Loucy (cell line): ENCODE measurements at regions not wholly inside any gene's neighbourhood (a gene's known extent, or its start where the extent isn't known, plus 50 kb on each side); places are given as distances from the start of the nearest gene placed in this dataset.

Experiments
- H2AFZ ChIP-seq: fragments of 200-600 bp; sonication (generic); 2 replicates; pipeline ENCODE4 v1.6.0; 2016; ENCODE audit warnings: antibody characterized with exemption, mild to moderate bottlenecking, low read length, moderate library complexity
- H3F3A ChIP-seq: fragments of 200-600 bp; 2 replicates; pipeline ENCODE4 v1.6.0; 2016; ENCODE audit warnings: antibody characterized with exemption, low read depth, mild to moderate bottlenecking
- H3K27me3 ChIP-seq: fragments of 200-600 bp; sonication (generic); 2 replicates; pipeline ENCODE4 v1.6.1; 2014; ENCODE audit warnings: low read length, mild to moderate bottlenecking; ENCODE audit not compliant: insufficient read depth, poor library complexity, severe bottlenecking
- H3K36me3 ChIP-seq: fragments of 200-600 bp; sonication (generic); 2 replicates; pipeline ENCODE4 v1.6.1; 2016; ENCODE audit warnings: low read length; ENCODE audit not compliant: insufficient read depth
- H3K4me1 ChIP-seq: fragments of 200-600 bp; sonication (generic); 2 replicates; pipeline ENCODE4 v1.5.1; 2014; ENCODE audit warnings: low read length, mild to moderate bottlenecking; ENCODE audit not compliant: insufficient read depth, poor library complexity, severe bottlenecking
- H3K4me2 ChIP-seq: fragments of 200-600 bp; sonication (generic); 2 replicates; pipeline ENCODE4 v1.6.0; 2014; ENCODE audit warnings: antibody characterized with exemption, low read length, low read depth, mild to moderate bottlenecking; ENCODE audit not compliant: poor library complexity, severe bottlenecking
- H3K4me3 ChIP-seq: fragments of 200-600 bp; sonication (generic); 2 replicates; pipeline ENCODE4 v1.5.1; 2014; ENCODE audit warnings: low read length, mild to moderate bottlenecking, mixed read lengths; ENCODE audit not compliant: poor library complexity, severe bottlenecking
- H3K79me2 ChIP-seq: fragments of 200-600 bp; sonication (generic); 2 replicates; pipeline ENCODE4 v1.6.1; 2014; ENCODE audit warnings: low read length; ENCODE audit not compliant: insufficient read depth
- H3K9ac ChIP-seq: fragments of 200-600 bp; sonication (generic); 2 replicates; pipeline ENCODE4 v1.6.0; 2014; ENCODE audit warnings: mild to moderate bottlenecking, low read depth, low read length, moderate library complexity; ENCODE audit not compliant: poor library complexity, severe bottlenecking
- H3K9me2 ChIP-seq: fragments of 200-600 bp; sonication (generic); replicated peaks from 2 replicates; pipeline ENCODE4 v1.6.1; 2016; ENCODE audit warnings: low read depth, low read length, mixed read lengths
- H3K9me3 ChIP-seq: fragments of 200-600 bp; sonication (generic); 2 replicates; pipeline ENCODE4 v1.6.1; 2014; ENCODE audit warnings: mild to moderate bottlenecking, antibody characterized with exemption, low read length, low read depth; ENCODE audit not compliant: insufficient read depth
- H4K20me1 ChIP-seq: fragments of 200-600 bp; sonication (generic); 2 replicates; pipeline ENCODE4 v1.6.0; 2014; ENCODE audit warnings: antibody characterized with exemption, low read length, mild to moderate bottlenecking; ENCODE audit not compliant: insufficient read depth, poor library complexity, severe bottlenecking
- EZH2phosphoT487 ChIP-seq: fragments of 200-600 bp; IDR thresholded peaks from 2 replicates; pipeline ENCODE4 v1.6.1; 2018; ENCODE audit warnings: antibody characterized with exemption, mild to moderate bottlenecking, moderate library complexity, borderline replicate concordance
- TF ChIP-seq, protein P1 (sequence below): fragments of 200-600 bp; sonication (generic); conservative IDR thresholded peaks from 2 replicates; pipeline ENCODE4 v1.5.1; 2014; ENCODE audit warnings: mild to moderate bottlenecking, antibody characterized with exemption, low read length

GRCh38 chrX:125382889-125383288 lies 63.2 kb downstream of the TEX13C start:
- H3K27me3 ChIP-seq: no peaks in the 10 kb centered on the region
- TF ChIP-seq EZH2phosphoT487: no peak
- TF ChIP-seq, protein P1, sequence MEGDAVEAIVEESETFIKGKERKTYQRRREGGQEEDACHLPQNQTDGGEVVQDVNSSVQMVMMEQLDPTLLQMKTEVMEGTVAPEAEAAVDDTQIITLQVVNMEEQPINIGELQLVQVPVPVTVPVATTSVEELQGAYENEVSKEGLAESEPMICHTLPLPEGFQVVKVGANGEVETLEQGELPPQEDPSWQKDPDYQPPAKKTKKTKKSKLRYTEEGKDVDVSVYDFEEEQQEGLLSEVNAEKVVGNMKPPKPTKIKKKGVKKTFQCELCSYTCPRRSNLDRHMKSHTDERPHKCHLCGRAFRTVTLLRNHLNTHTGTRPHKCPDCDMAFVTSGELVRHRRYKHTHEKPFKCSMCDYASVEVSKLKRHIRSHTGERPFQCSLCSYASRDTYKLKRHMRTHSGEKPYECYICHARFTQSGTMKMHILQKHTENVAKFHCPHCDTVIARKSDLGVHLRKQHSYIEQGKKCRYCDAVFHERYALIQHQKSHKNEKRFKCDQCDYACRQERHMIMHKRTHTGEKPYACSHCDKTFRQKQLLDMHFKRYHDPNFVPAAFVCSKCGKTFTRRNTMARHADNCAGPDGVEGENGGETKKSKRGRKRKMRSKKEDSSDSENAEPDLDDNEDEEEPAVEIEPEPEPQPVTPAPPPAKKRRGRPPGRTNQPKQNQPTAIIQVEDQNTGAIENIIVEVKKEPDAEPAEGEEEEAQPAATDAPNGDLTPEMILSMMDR: no peak

GRCh38 chrX:125384867-125385266 lies 65.2 kb downstream of the TEX13C start:
- Histone ChIP-seq H2AFZ (no peak overlapping the region), H3K4me3 (no peak overlapping the region)
- no peak for TF ChIP-seq EZH2phosphoT487
- TF ChIP-seq, protein P1: no peak

More at GRCh38 chrX:125382889-125383288, 63.2 kb downstream of the TEX13C start:
- Histone ChIP-seq H3K36me3 (no peaks in the 10 kb centered on the region), H3K4me3 (no peak overlapping the region), H3K9me2 (no peaks in the 10 kb centered on the region), H3K79me2 (no peaks in the 10 kb centered on the region), H3K4me2 (no peak overlapping the region), H3K9me3 (no peaks in the 10 kb centered on the region), H3K9ac (no peak overlapping the region), H3K4me1 (no peaks in the 10 kb centered on the region), H3F3A (no peaks in the 10 kb centered on the region), H4K20me1 (no peaks in the 10 kb centered on the region), H2AFZ (no peak overlapping the region)

DNA sequence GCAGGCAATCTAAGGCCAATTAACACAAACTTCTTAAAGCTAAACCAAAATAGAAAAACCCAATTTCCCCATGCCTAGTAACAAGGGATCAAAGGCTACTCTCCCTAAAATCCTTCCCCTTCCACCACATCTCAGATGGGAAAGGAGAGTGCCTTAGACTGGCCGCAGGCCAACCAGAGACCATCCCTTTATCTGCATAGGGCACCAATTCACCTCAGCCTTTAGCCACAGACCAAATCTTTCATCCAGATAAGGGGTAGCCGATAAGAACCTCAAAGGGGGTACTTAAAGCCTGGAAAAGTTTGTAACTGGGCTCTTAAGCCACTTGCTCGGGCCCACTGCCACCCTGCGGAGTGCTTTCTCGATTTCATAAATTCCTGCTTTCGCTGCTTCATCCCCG lies 68.3 kb downstream of the TEX13C start:
- Histone ChIP-seq H3K9me3 (no peaks in the 10 kb centered on the region), H3K4me1 (no peaks in the 10 kb centered on the region), H3K79me2 (no peaks in the 10 kb centered on the region), H3K4me3 (no peak overlapping the region), H3K27me3 (no peaks in the 10 kb centered on the region), H4K20me1 (no peaks in the 10 kb centered on the region), H3K36me3 (no peaks in the 10 kb centered on the region), H3K4me2 (no peak overlapping the region), H3K9me2 (no peaks in the 10 kb centered on the region), H2AFZ (no peak overlapping the region), H3F3A (no peaks in the 10 kb centered on the region), H3K9ac (no peak overlapping the region)
- no peak for TF ChIP-seq EZH2phosphoT487
- TF ChIP-seq, protein P1: no peak

More at GRCh38 chrX:125384867-125385266, 65.2 kb downstream of the TEX13C start:
- H3K9me3 ChIP-seq: no peaks in the 10 kb centered on the region
- H3K36me3 ChIP-seq: no peaks in the 10 kb centered on the region
- H3K4me1 ChIP-seq: no peaks in the 10 kb centered on the region
- no peaks in the 10 kb centered on the region for H3K79me2 ChIP-seq
- no peaks in the 10 kb centered on the region for H3K9me2 ChIP-seq
- no peaks in the 10 kb centered on the region for H3K27me3 ChIP-seq
- no peak overlapping the region for H3K9ac ChIP-seq
- no peaks in the 10 kb centered on the region for H4K20me1 ChIP-seq
- H3K4me2 ChIP-seq: no peak overlapping the region
- H3F3A ChIP-seq: no peaks in the 10 kb centered on the region
